HG02763 (cell line): ENCODE measurements at regions not wholly inside any gene's neighbourhood (a gene's known extent, or its start where the extent isn't known, plus 50 kb on each side); places are given as distances from the start of the nearest gene placed in this dataset.

Experiments used
- ATAC-seq: cut with Tn5 transposase; IDR thresholded peaks from one replicate; pipeline ENCODE4 v1.9.1; 2021; ENCODE audit warnings: mild to moderate bottlenecking, moderate library complexity; ENCODE audit not compliant: unreplicated experiment

DNA sequence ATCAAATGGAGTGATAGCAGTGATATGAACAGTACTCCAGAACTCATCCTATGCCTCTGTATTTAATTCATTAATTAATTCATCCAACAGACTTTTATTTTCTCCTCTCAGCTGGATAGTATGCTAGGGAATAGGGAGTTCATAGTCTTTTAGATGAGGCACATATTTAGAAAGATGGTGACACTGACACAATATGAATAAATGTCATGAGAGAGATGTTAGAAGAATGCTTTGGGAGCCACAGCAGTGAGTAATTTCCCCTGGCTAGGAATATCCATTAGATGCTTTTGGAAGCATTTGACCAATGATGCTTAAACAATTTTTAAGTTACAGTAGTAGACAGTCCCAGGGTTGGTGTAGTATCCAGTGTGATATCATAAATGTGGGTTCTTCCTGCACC lies 428.7 kb upstream of the SGCD start:
- no peak for ATAC-seq

DNA sequence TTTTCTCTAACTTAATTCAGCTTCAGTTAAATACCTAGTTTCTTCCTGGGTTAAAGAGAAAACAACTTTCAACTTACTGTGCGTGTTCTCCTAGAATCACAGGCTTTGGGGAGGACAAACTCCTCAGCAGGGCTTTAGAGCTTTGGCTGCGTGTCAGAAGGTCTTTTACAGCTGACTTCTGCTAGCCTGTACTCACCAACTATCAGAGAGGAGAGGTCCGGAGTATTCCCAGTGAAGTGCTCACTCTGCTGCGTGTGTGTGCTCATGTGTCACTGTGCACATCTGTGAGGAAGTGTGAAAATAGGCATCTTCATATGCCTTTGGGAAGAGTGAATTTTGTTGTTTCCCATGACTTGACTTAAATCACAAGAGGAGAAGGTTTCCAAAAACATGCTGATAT lies 423.2 kb upstream of the SGCD start:
- no peak for ATAC-seq

DNA sequence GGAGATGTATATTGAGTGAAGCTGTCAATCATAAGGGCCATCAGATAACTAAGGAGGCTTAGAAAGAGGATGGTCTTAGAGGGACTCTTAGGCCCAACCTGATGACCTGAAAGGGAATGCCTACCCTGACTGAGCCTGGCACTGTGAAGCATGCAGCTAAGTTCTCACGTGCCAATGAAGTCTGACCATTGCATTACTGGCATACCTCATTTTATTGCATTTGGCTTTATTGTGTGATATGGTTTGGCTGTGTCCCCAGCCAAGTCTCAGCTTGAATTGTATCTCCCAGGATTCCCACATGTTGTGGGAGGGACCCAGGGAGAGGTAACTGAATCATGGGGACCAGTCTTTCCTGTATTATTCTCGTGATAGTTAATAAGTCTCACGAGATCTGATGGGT lies 421.6 kb upstream of the SGCD start:
- no peak for ATAC-seq

GRCh38 chr5:155906046-155906445 lies 420.9 kb upstream of the SGCD start:
- no peak for ATAC-seq

DNA sequence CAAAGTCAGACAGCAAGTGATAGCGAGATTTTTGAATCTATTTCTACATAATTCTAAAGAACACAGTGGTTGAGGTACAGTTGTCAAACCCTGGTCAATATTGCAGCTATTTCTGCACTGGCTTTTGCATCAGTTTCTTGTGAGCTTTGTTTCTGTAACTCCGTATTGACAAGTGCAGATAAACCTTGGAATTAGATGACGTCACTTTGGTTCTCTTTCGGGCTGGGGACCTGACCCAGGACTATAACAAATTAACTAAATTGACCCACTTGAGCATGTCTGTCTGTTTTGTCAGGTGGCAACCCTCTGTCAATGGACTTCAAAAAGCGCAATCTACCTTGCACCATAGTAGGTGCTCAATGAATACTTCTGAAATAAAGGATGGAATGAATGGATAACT lies 418.4 kb upstream of the SGCD start:
- no peak for ATAC-seq

DNA sequence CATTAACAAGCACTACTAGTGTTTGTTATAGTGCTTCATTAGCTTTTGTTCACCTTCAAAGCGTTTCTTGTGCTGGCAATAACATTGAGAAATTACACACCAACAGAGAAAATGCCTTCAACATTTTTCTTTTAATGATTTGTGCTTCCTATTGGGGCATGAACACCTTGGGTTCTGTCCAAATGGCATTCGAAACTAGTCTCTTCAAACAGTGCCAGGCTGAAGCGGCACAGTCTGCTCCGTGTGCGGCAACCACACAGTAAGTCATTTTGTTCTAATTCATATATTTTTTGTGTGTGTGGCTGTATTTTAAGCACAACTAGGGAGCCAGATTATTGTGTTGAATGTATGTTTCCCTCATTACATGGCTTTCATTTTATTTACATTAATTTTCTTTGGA lies 414.7 kb upstream of the SGCD start:
- no peak for ATAC-seq

GRCh38 chr5:155914766-155915165 lies 412.2 kb upstream of the SGCD start:
- ATAC-seq = no peak

DNA sequence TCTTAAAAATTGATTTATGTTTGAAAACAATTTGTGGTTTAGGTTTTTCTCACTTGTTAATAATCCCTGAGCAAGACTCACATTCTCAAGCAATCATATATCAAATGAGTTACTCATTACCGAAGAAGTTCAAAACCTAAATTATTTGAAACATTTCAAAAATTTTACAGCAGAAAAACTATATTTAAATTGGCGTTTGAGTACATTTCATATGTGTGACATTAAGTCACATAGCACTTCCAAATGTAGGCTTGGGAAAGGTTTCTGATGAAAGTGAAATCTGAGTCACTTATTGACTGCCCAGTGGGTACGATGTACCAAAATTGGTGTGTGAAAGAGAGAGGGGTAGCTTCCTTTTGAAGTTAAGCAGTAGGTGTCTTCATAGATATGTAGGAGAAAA lies 411.4 kb upstream of the SGCD start:
- no peak for ATAC-seq

DNA sequence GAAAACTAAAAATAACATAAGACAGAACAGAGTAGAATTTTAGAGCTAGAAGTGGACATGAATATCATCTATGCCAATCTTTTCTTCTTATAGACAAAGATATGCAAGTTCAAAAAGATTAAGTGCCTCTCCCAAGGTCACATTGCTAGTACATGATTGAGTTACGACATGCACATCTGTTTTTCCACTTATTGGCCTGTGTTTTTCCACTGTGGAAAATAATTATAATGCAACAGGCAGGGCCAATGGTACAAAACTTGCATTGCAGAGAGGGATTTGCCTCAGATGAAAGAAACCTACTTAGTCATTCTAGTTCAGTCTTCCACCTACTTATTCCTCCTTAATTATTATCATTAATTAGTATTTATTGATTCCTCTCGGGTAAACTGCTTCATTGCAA lies 407.8 kb upstream of the SGCD start:
- ATAC-seq = no peak

- ATAC-seq = no peak
These were observed 407.2 kb upstream of the SGCD start for GRCh38 chr5:155919725-155920124.

DNA sequence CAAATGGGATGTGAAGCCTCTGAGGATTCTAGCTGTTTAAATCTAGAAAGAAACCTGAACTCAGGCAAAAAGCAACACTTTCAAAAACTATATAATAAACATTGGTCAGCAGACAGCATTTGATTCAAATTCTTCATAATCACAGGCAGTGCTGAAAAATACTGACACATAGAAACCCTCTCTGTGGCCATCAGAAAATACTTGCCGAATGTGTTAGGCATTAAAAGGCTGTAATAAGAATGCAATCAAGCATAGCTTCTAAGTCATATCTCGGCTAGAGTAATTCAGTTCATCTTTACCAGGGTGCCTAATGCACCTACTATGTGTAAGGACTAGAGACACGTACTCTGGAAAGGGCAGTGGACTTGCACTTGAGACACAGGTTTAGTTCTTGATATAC lies 405.3 kb upstream of the SGCD start:
- no peak for ATAC-seq

- no peak for ATAC-seq
These were observed 403.2 kb upstream of the SGCD start for GRCh38 chr5:155923784-155924183.

- no peak for ATAC-seq
These were observed 400.9 kb upstream of the SGCD start for GRCh38 chr5:155926031-155926430.

DNA sequence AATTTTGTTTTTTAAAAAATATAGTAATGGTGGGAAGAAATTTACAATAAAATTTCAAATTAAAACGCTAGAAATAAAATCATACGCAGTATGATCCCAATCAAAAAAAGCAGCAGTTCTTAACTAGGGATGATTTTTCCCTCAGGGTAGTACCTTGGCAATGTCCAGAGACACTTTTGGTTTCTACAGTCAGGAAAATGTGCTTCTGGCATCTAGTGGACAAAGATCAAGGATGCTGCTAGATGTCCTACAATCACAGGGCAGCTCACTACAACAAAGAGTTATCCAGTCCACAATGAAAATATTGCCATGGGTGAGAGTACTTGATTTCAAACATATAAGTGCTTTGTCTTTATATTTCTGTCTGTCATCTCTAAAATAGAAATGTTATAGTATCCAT lies 400.2 kb upstream of the SGCD start:
- ATAC-seq = no peak

DNA sequence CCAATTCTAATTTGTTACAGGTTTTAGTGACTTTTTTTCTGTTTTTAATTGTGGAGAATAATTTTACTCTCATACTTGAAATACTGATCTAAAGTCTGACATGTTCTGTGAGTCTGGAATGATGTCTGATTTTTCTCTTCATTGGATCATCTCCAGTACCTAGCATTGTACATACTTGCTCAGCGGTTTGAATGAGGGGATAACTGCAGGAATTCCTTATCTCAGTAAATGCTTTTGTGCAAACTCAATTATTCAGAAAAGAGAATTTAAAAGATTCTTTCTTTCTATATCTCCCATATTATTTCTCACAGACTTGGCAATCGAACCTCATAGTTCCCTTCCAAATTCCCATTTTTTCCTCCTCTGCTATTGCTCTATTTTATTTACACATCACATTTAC lies 397.9 kb upstream of the SGCD start:
- no peak for ATAC-seq

DNA sequence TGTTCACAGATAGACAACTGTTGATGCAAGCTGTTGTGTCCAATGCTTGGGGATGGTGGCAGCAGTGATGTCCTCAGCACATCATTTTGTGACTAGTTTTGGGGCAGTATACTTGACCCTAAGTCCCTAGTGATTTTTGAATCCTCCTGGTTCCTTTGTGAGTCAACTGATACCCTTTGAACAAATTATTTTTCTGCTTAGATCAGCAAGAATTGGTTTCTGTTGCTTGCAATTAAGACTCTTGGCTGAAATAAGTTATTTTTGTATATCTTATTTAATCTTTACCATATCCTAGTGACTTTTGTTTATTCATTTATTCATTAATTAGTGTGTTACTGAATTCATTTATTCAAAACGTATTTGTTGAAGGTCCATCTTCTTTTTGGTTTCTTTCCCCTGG lies 392.0 kb upstream of the SGCD start:
- ATAC-seq = no peak

- ATAC-seq = no peak
These were observed 391.2 kb upstream of the SGCD start for GRCh38 chr5:155935723-155936122.

DNA sequence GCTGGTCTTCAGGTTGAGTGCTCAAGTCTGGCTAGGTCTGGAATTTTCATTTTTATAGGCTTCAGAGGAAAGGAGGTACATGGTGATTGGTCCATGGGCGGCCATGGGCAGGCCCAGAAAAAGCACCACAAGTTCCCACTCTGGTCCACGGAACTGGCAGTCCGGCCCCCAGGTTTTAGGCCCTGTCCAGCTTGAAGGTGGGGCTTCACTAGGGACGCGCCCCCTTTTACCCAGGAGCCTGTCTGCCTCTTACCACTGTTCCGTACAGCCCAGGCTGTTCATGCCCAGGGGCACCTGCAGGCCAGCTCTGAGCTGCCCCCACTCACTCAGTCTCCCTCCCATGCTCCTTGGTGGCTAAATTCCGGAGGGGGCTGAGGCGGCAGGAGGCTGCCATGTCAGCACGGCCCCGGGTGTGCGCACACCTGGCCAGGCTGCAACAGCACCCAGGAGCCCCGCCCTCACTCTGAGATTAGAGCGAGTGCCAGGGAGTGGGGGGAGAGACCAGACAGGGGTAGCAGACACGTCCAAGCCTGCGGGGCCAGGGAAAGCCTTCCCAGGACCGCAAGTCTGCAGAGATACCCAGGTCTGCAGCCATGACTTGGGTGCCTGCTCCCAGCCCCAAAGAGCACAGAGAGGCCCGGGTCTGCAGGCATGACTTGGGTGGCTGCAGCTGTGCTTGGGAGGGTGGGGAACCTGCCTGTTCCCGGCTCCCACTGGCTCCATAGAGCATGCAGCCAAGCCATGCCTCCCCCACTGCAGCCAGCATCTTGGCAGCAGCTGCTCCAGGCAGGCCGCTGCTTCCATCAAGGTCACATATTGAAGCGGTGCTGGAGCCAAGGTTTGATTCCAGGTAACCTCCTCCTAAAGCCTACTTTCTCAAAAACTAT lies 390.2 kb upstream of the SGCD start:
- no peak for ATAC-seq

- no peak for ATAC-seq
These were observed 388.9 kb upstream of the SGCD start for GRCh38 chr5:155938051-155938450.

- no peak for ATAC-seq
These were observed 385.6 kb upstream of the SGCD start for GRCh38 chr5:155941340-155941739.

GRCh38 chr5:155943516-155944407 lies 383.2 kb upstream of the SGCD start:
- ATAC-seq = peak; percentile 79
